GM23338 (cell line): ENCODE measurements at regions not wholly inside any gene's neighbourhood (a gene's known extent, or its start where the extent isn't known, plus 50 kb on each side); places are given as distances from the start of the nearest gene placed in this dataset.

Experiments
- ATAC-seq: fragments of 200-7000 bp; cut with Tn5 transposase; 3 replicates; pipeline ENCODE4 v1.9.1; 2020
- DNase-seq: peaks from one replicate; pipeline ENCODE4 v3.0.0-alpha.2; 2015; ENCODE audit warnings: low spot score
- H2AFZ ChIP-seq: fragments of 200-600 bp; sonication (generic); 2 replicates; pipeline ENCODE4 v1.8.0; 2016; ENCODE audit warnings: antibody characterized with exemption, mild to moderate bottlenecking, moderate library complexity
- H3F3A ChIP-seq: fragments of 200-600 bp; sonication (generic); replicated peaks from 2 replicates; pipeline ENCODE4 v1.8.0; 2017; ENCODE audit warnings: antibody characterized with exemption, mixed run types, low read depth
- H3K27ac ChIP-seq: fragments of 200-600 bp; sonication (generic); 2 replicates; pipeline ENCODE4 v1.6.1; 2016; ENCODE audit warnings: low read depth
- H3K27me3 ChIP-seq: fragments of 200-600 bp; sonication (generic); 2 replicates; pipeline ENCODE4 v1.8.0; 2016; ENCODE audit warnings: mild to moderate bottlenecking, mixed run types, moderate library complexity; ENCODE audit not compliant: insufficient read depth
- H3K36me3 ChIP-seq: fragments of 200-600 bp; sonication (generic); 2 replicates; pipeline ENCODE4 v1.8.0; 2016; ENCODE audit warnings: mild to moderate bottlenecking; ENCODE audit not compliant: insufficient read depth
- H3K4me1 ChIP-seq: fragments of 200-600 bp; sonication (generic); 2 replicates; pipeline ENCODE4 v1.8.0; 2016; ENCODE audit warnings: mild to moderate bottlenecking, moderate library complexity; ENCODE audit not compliant: insufficient read depth
- H3K4me2 ChIP-seq: fragments of 200-600 bp; sonication (generic); 2 replicates; pipeline ENCODE4 v1.7.1; 2017; ENCODE audit warnings: mixed run types
- H3K4me3 ChIP-seq: fragments of 200-600 bp; sonication (generic); 2 replicates; pipeline ENCODE4 v1.6.1; 2016; ENCODE audit warnings: mixed run types
- H3K79me2 ChIP-seq: fragments of 200-600 bp; sonication (generic); replicated peaks from 2 replicates; pipeline ENCODE4 v1.8.0; 2017; ENCODE audit warnings: mild to moderate bottlenecking; ENCODE audit not compliant: insufficient read depth
- H3K9me2 ChIP-seq: fragments of 200-600 bp; sonication (generic); 2 replicates; pipeline ENCODE4 v1.8.0; 2017; ENCODE audit not compliant: insufficient read depth
- H4K20me1 ChIP-seq: fragments of 200-600 bp; sonication (generic); replicated peaks from 2 replicates; pipeline ENCODE4 v1.8.0; 2017; ENCODE audit warnings: mild to moderate bottlenecking; ENCODE audit not compliant: insufficient read depth
- H3K27ac Mint-ChIP-seq: 2 replicates; pipeline ENCODE4 v1.8.0; 2020; ENCODE audit warnings: inconsistent platforms, mild to moderate bottlenecking, moderate library complexity, mixed read lengths
- H3K27me3 Mint-ChIP-seq: 3 replicates; pipeline ENCODE4 v1.8.0; 2022; ENCODE audit warnings: low read depth, mild to moderate bottlenecking, moderate library complexity, mixed read lengths, inconsistent platforms; ENCODE audit not compliant: insufficient read depth, poor library complexity
- H3K36me3 Mint-ChIP-seq: 3 replicates; pipeline ENCODE4 v1.8.0; 2021; ENCODE audit warnings: low read depth, mild to moderate bottlenecking, inconsistent platforms, moderate library complexity, mixed read lengths
- H3K4me1 Mint-ChIP-seq: 3 replicates; pipeline ENCODE4 v1.8.0; 2020; ENCODE audit warnings: mild to moderate bottlenecking, inconsistent platforms, mixed read lengths
- H3K4me3 Mint-ChIP-seq: 3 replicates; pipeline ENCODE4 v1.8.0; 2021; ENCODE audit warnings: moderate library complexity, mild to moderate bottlenecking, inconsistent platforms, mixed read lengths
- H3K9me3 Mint-ChIP-seq: 3 replicates; pipeline ENCODE4 v1.8.0; 2020; ENCODE audit warnings: moderate library complexity, mild to moderate bottlenecking, inconsistent platforms, mixed read lengths
- EZH2 ChIP-seq: fragments of 200-600 bp; sonication (generic); IDR thresholded peaks from one replicate; pipeline ENCODE4 v1.8.0; 2017; ENCODE audit warnings: antibody characterized with exemption, mild to moderate bottlenecking, low read depth; ENCODE audit not compliant: unreplicated experiment
- POLR2AphosphoS5 ChIP-seq: IDR thresholded peaks from 2 replicates; pipeline ENCODE4 v1.6.1; 2016; ENCODE audit warnings: antibody characterized with exemption, low read depth
- ZNF114 ChIP-seq: fragments of 250-450 bp; sonication (Bioruptor Pico); IDR thresholded peaks from 2 replicates; pipeline ENCODE4 v1.5.0; 2020; ENCODE audit warnings: mild to moderate bottlenecking, moderate library complexity
- ZNF331 ChIP-seq: fragments of 250-450 bp; sonication (Bioruptor Pico); IDR thresholded peaks from 2 replicates; pipeline ENCODE4 v1.5.0; 2020; ENCODE audit warnings: low read depth, mild to moderate bottlenecking, moderate library complexity
- ZNF462 ChIP-seq: fragments of 250-450 bp; sonication (Bioruptor Pico); IDR thresholded peaks from 2 replicates; pipeline ENCODE4 v1.5.0; 2020; ENCODE audit warnings: mild to moderate bottlenecking, moderate library complexity
- TF ChIP-seq, protein P1 (sequence below): IDR thresholded peaks from one replicate; pipeline ENCODE4 v1.6.1; 2018; ENCODE audit warnings: antibody characterized with exemption; ENCODE audit not compliant: unreplicated experiment
- TF ChIP-seq, protein P2 (sequence below): IDR thresholded peaks from 2 replicates; pipeline ENCODE4 v1.6.1; 2016; ENCODE audit warnings: antibody characterized with exemption

DNA sequence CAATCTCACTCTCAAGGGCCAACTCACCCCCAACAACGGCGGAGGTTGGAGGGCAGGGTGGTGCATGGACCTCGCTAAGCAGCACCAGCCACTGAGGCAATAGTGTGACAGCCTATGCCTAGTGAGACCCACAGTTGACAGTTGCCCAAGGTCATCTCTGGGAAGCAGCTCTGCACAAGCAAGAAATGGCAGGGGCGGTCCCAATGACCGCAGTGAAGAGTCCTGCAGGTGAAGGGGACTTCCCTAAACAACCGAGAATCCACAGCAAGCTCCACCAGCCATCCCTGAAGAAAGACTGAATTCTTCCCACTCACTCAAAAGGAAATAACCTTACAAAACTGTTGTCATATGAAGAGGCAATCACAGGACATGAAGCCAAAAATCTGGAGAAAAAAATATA, 313.4 kb upstream of the ID2 start:
- H3K36me3 ChIP-seq = no peaks in the 10 kb centered on the region
- H3K27ac ChIP-seq = no peak overlapping the region
- Mint-ChIP-seq H3K36me3 (peaks cover 15% of the 10 kb centered on the region; the same call in 2 of the 3 replicates), H3K27me3 (no peaks in the 10 kb centered on the region), H3K4me1 (peaks cover 4% of the 10 kb centered on the region; the same call in 1 of the 3 replicates), H3K9me3 (peaks cover 14% of the 10 kb centered on the region; the same call in 2 of the 3 replicates), H3K27ac (no peak overlapping the region), H3K4me3 (no peak overlapping the region)
- no peak overlapping the region for H3K4me2 ChIP-seq
- no peaks in the 10 kb centered on the region for H3K27me3 ChIP-seq
- no peaks in the 10 kb centered on the region for H3K4me1 ChIP-seq
- no peaks in the 10 kb centered on the region for H3K79me2 ChIP-seq
- H3K9me2 ChIP-seq = no peaks in the 10 kb centered on the region
- no peak for DNase-seq
- no peaks in the 10 kb centered on the region for H4K20me1 ChIP-seq
- no peak for TF ChIP-seq POLR2AphosphoS5
- no peak for TF ChIP-seq EZH2
- no peak for TF ChIP-seq ZNF331 (CRISPR knock-in tag)
- TF ChIP-seq, protein P1, sequence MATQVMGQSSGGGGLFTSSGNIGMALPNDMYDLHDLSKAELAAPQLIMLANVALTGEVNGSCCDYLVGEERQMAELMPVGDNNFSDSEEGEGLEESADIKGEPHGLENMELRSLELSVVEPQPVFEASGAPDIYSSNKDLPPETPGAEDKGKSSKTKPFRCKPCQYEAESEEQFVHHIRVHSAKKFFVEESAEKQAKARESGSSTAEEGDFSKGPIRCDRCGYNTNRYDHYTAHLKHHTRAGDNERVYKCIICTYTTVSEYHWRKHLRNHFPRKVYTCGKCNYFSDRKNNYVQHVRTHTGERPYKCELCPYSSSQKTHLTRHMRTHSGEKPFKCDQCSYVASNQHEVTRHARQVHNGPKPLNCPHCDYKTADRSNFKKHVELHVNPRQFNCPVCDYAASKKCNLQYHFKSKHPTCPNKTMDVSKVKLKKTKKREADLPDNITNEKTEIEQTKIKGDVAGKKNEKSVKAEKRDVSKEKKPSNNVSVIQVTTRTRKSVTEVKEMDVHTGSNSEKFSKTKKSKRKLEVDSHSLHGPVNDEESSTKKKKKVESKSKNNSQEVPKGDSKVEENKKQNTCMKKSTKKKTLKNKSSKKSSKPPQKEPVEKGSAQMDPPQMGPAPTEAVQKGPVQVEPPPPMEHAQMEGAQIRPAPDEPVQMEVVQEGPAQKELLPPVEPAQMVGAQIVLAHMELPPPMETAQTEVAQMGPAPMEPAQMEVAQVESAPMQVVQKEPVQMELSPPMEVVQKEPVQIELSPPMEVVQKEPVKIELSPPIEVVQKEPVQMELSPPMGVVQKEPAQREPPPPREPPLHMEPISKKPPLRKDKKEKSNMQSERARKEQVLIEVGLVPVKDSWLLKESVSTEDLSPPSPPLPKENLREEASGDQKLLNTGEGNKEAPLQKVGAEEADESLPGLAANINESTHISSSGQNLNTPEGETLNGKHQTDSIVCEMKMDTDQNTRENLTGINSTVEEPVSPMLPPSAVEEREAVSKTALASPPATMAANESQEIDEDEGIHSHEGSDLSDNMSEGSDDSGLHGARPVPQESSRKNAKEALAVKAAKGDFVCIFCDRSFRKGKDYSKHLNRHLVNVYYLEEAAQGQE = no peak
- no peak for TF ChIP-seq ZNF114 (CRISPR knock-in tag)
- TF ChIP-seq, protein P2, sequence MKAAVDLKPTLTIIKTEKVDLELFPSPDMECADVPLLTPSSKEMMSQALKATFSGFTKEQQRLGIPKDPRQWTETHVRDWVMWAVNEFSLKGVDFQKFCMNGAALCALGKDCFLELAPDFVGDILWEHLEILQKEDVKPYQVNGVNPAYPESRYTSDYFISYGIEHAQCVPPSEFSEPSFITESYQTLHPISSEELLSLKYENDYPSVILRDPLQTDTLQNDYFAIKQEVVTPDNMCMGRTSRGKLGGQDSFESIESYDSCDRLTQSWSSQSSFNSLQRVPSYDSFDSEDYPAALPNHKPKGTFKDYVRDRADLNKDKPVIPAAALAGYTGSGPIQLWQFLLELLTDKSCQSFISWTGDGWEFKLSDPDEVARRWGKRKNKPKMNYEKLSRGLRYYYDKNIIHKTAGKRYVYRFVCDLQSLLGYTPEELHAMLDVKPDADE = no peak
- no peak for TF ChIP-seq ZNF462 (CRISPR knock-in tag)
- ATAC-seq = no peak
- H3F3A ChIP-seq = no peaks in the 10 kb centered on the region
- no peak overlapping the region for H2AFZ ChIP-seq
- H3K4me3 ChIP-seq = no peak overlapping the region
